H1 (cell line): ENCODE measurements at regions not wholly inside any gene's neighbourhood (a gene's known extent, or its start where the extent isn't known, plus 50 kb on each side); places are given as distances from the start of the nearest gene placed in this dataset.

Experiments
- CREB1 ChIP-seq: IDR thresholded peaks from 2 replicates; pipeline ENCODE4 v1.6.1; 2012; ENCODE audit warnings: inconsistent platforms
- KDM5A ChIP-seq: fragments of 200-600 bp; IDR thresholded peaks from 2 replicates; pipeline ENCODE4 v1.7.1; 2012; ENCODE audit warnings: mild to moderate bottlenecking, low read length, inconsistent platforms, mixed read lengths
- RBBP5 ChIP-seq: IDR thresholded peaks from 2 replicates; pipeline ENCODE4 v1.7.1; 2012; ENCODE audit warnings: low read depth, mild to moderate bottlenecking, inconsistent platforms, low read length, moderate library complexity, borderline replicate concordance
- RNF2 ChIP-seq: fragments of 200-900, 300-1000 bp; sonication (generic); IDR thresholded peaks from 2 replicates; pipeline ENCODE4 v1.7.1; 2016; ENCODE audit warnings: borderline replicate concordance, low read depth, mild to moderate bottlenecking, antibody characterized with exemption, low read length; ENCODE audit not compliant: poor library complexity, severe bottlenecking; ENCODE audit errors: missing control alignments

DNA sequence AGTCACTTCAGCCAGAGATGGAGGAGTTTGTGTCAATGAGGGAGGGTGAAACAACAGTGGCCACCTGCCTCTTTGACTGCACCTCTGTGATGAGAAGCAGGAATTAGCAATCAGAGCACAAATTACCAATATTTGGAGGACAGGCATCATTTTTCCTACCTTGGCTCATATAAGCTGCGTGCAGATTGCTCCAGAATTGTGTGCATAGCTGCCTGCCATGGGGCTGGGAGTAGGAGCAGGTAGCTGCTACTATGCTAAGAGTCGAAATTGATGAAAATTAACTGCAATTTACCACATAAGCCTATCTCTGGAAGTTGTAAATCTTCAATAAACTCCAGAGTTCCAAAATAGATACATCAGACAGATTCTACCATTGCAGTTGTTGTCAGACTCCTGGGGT lies 167.5 kb upstream of the HTR2A start (continued):
- TF ChIP-seq RNF2 (no peak), KDM5A (no peak), CREB1 (no peak), RBBP5 (no peak)
